NCI-H1105 treated with DMSO at 0.1 percent for 48 hours (cell line): ENCODE measurements at regions not wholly inside any gene's neighbourhood (a gene's known extent, or its start where the extent isn't known, plus 50 kb on each side); places are given as distances from the start of the nearest gene placed in this dataset.
"Not testable (repeated sequence)": the region's sequence is repeated elsewhere in the genome, so short reads cannot be mapped to it uniquely, and the experiment has no call there.

Experiments used
- DNase-seq: peaks from one replicate; lab custom pipeline; 2025; lab: John Stamatoyannopoulos, UW

- DNase-seq: no peak
Observed at GRCh38 chr7:82701949-82702348, 258.4 kb upstream of the CACNA2D1 start.

GRCh38 chr7:82700741-82701140 is 257.2 kb upstream of the CACNA2D1 start:
- DNase-seq: peak; percentile 66

- DNase-seq: peak; percentile 47
Observed at GRCh38 chr7:82699773-82700186, 256.2 kb upstream of the CACNA2D1 start.

GRCh38 chr7:82697897-82698296 is 254.3 kb upstream of the CACNA2D1 start:
- DNase-seq: no peak

- no peak for DNase-seq
Observed at GRCh38 chr7:82696631-82697030, 253.1 kb upstream of the CACNA2D1 start.

- no peak for DNase-seq
Observed at GRCh38 chr7:82694022-82694421, 250.4 kb upstream of the CACNA2D1 start.

- DNase-seq: no peak
Observed at GRCh38 chr7:82690929-82691328, 247.4 kb upstream of the CACNA2D1 start.

- DNase-seq: no peak
Observed at GRCh38 chr7:82685214-82685613, 241.6 kb upstream of the CACNA2D1 start.

GRCh38 chr7:82678716-82679115 is 235.1 kb upstream of the CACNA2D1 start:
- DNase-seq: no peak

GRCh38 chr7:82678259-82678658 is 234.7 kb upstream of the CACNA2D1 start:
- peak; percentile 27 for DNase-seq

GRCh38 chr7:82677493-82677892 is 233.9 kb upstream of the CACNA2D1 start:
- no peak for DNase-seq

GRCh38 chr7:82676777-82677463 is 233.3 kb upstream of the CACNA2D1 start:
- peak; percentile 74 for DNase-seq

- DNase-seq: no peak
Observed at GRCh38 chr7:82675396-82675795, 231.8 kb upstream of the CACNA2D1 start.

GRCh38 chr7:82674268-82674667 is 230.7 kb upstream of the CACNA2D1 start:
- DNase-seq: no peak

- no peak for DNase-seq
Observed at GRCh38 chr7:82672078-82672477, 228.5 kb upstream of the CACNA2D1 start.

- DNase-seq: no peak
Observed at GRCh38 chr7:82669141-82669540, 225.6 kb upstream of the CACNA2D1 start.

GRCh38 chr7:82668676-82669075 is 225.1 kb upstream of the CACNA2D1 start:
- DNase-seq: no peak

GRCh38 chr7:82665966-82666507 is 222.5 kb upstream of the CACNA2D1 start:
- DNase-seq: no peak

GRCh38 chr7:82655965-82656364 is 212.4 kb upstream of the CACNA2D1 start:
- DNase-seq: no peak

- not testable (repeated sequence) for DNase-seq
Observed at GRCh38 chr7:82650095-82650494, 206.5 kb upstream of the CACNA2D1 start.

- DNase-seq: peak; percentile 55
Observed at GRCh38 chr7:82633592-82633991, 190.0 kb upstream of the CACNA2D1 start.

- DNase-seq: no peak
Observed at GRCh38 chr7:82631998-82632397, 188.4 kb upstream of the CACNA2D1 start.

GRCh38 chr7:82629583-82629982 is 186.0 kb upstream of the CACNA2D1 start:
- no peak for DNase-seq

- DNase-seq: no peak
Observed at GRCh38 chr7:82625377-82625776, 181.8 kb upstream of the CACNA2D1 start.
